ENCODE measurements at regions not wholly inside any gene's neighbourhood (a gene's known extent, or its start where the extent isn't known, plus 50 kb on each side); places are given as distances from the start of the nearest gene placed in this dataset.
"Not testable (repeated sequence)": the region's sequence is repeated elsewhere in the genome, so short reads cannot be mapped to it uniquely, and the experiment has no call there.

GRCh38 chr3:181925841-181926240 is 214.1 kb downstream of the SOX2 start:
- not testable (repeated sequence) for DNase-seq

- DNase-seq, result no peak
Observed at GRCh38 chr3:181929501-181929900, 217.8 kb downstream of the SOX2 start.

- no peak for DNase-seq
Observed at GRCh38 chr3:181930105-181930504, 218.4 kb downstream of the SOX2 start.

GRCh38 chr3:181932039-181932438 is 220.3 kb downstream of the SOX2 start:
- no peak for DNase-seq

GRCh38 chr3:181933052-181933618 is 221.4 kb downstream of the SOX2 start:
- no peak for DNase-seq

- DNase-seq, result no peak
Observed at GRCh38 chr3:181935915-181936314, 224.2 kb downstream of the SOX2 start.

- no peak for DNase-seq
Observed at GRCh38 chr3:181936774-181937173, 225.0 kb downstream of the SOX2 start.

GRCh38 chr3:181938580-181938979 is 226.9 kb downstream of the SOX2 start:
- DNase-seq, result not testable (repeated sequence)

GRCh38 chr3:181940703-181941102 is 229.0 kb downstream of the SOX2 start:
- DNase-seq, result no peak

- DNase-seq, result no peak
Observed at GRCh38 chr3:181941250-181941649, 229.5 kb downstream of the SOX2 start.

GRCh38 chr3:181943285-181943684 is 231.6 kb downstream of the SOX2 start:
- no peak for DNase-seq

GRCh38 chr3:181947606-181948005 is 235.9 kb downstream of the SOX2 start:
- DNase-seq, result no peak

- DNase-seq, result no peak
Observed at GRCh38 chr3:181948286-181948685, 236.6 kb downstream of the SOX2 start.

GRCh38 chr3:181952221-181952620 is 240.5 kb downstream of the SOX2 start:
- no peak for DNase-seq

GRCh38 chr3:181952929-181953328 is 241.2 kb downstream of the SOX2 start:
- DNase-seq, result no peak

GRCh38 chr3:181955566-181955965 is 243.8 kb downstream of the SOX2 start:
- no peak for DNase-seq

GRCh38 chr3:181956122-181956521 is 244.4 kb downstream of the SOX2 start:
- no peak for DNase-seq

- no peak for DNase-seq
Observed at GRCh38 chr3:181966393-181966792, 254.7 kb downstream of the SOX2 start.

- no peak for DNase-seq
Observed at GRCh38 chr3:181969925-181970324, 258.2 kb downstream of the SOX2 start.

GRCh38 chr3:181971424-181971823 is 259.7 kb downstream of the SOX2 start:
- no peak for DNase-seq

GRCh38 chr3:181974198-181974597 is 262.5 kb downstream of the SOX2 start:
- no peak for DNase-seq

- no peak for DNase-seq
Observed at GRCh38 chr3:181976526-181976925, 264.8 kb downstream of the SOX2 start.

GRCh38 chr3:181985386-181985785 is 273.7 kb downstream of the SOX2 start:
- no peak for DNase-seq

GRCh38 chr3:181987736-181988135 is 276.0 kb downstream of the SOX2 start:
- no peak for DNase-seq

- no peak for DNase-seq
Observed at GRCh38 chr3:181998828-181999227, 287.1 kb downstream of the SOX2 start.

GRCh38 chr3:181999314-181999713 is 287.6 kb downstream of the SOX2 start:
- DNase-seq, result no peak

Data from GDM1 (cell line).